ENCODE measurements at regions not wholly inside any gene's neighbourhood (a gene's known extent, or its start where the extent isn't known, plus 50 kb on each side); places are given as distances from the start of the nearest gene placed in this dataset.

DNA sequence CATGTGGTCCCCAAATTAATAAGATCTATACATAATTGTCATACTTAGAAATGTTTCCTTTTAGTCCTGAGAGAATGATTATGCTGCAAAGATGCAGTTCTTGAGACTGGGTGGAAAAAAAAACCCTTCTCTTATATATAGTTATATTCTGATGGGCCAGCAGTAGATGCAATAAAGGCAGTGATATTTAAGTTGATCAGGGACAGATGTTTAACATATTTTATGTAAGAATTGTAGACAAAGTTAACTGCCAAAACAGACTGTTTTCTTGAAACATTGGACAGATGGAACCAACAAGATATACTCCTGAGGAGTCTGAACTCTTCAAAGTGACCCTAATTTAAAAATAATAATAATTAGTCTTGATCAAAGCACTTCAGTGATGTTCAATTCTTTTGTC, 172.0 kb upstream of the LRIG1 start:
- H3K9me3 ChIP-seq (replicated peaks; ENCODE audit: control insufficient read depth, low read depth, low read length): no peaks in the 10 kb centered on the region
- no peaks in the 10 kb centered on the region for H3K36me3 ChIP-seq (ENCODE audit: control insufficient read depth, insufficient read depth, low read length)
- peaks cover 5% of the 10 kb centered on the region for H3K4me1 ChIP-seq (ENCODE audit: control insufficient read depth, insufficient read depth, low read length)
- H3K4me3 ChIP-seq (ENCODE audit: low read length): no peak overlapping the region
- no peaks in the 10 kb centered on the region for H3K27me3 ChIP-seq (ENCODE audit: control insufficient read depth, insufficient read depth, low read length)
- peak overlapping the region; percentile 52 for H3K27ac ChIP-seq (ENCODE audit: low read length)
- peak; percentile 62 for DNase-seq

DNA sequence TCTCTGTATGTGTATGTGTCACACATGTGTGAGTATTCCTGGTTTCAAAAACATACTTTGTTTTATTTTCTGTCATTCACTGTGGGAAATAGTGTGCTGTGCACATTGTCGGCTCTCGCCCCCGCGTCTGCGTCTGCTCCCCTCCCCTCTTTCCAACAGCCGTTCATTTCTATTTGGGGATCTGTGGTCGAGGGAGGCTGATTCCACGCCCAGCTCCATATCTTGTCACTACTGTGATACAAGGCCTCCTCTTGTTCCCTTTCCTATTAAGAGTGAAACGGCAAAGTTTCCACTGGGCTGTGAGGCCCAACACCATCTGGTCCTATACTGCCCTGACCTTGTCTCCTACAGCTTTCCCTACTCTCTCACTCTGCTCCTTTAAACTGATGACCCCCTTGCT, 172.5 kb upstream of the LRIG1 start:
- Histone ChIP-seq H3K27me3 (ENCODE audit: control insufficient read depth, insufficient read depth, low read length) (no peaks in the 10 kb centered on the region), H3K4me1 (ENCODE audit: control insufficient read depth, insufficient read depth, low read length) (peaks cover 5% of the 10 kb centered on the region), H3K36me3 (ENCODE audit: control insufficient read depth, insufficient read depth, low read length) (no peaks in the 10 kb centered on the region), H3K4me3 (ENCODE audit: low read length) (no peak overlapping the region), H3K9me3 (replicated peaks; ENCODE audit: control insufficient read depth, low read depth, low read length) (no peaks in the 10 kb centered on the region), H3K27ac (ENCODE audit: low read length) (peak overlapping the region; percentile 52)
- WGBS (ENCODE audit: insufficient coverage): 31% methylated on average over 5 of the region's 9 CpGs
- DNase-seq: peak; percentile 67

DNA sequence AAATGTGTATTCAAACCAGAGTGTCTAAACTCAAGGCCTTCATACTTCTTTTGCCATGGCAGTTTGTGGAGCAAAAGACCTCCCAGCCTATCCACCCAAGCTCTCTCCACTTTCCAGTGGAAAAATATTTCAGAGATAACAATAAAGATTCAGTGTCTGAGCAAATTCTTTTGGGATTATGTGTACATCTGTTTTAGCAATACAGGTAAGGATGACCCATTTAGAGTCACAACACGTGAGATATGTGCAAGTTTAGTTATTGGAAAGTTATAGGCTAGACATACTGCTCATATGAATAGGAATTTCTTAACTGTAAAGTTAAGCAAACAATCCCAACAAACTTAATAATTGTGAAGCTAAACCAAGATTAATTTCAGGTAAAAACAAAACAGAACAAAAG, 174.5 kb upstream of the LRIG1 start:
- no CpG with 5 or more reads among the region's 1 CpG for WGBS (ENCODE audit: insufficient coverage)
- no peaks in the 10 kb centered on the region for H3K9me3 ChIP-seq (replicated peaks; ENCODE audit: control insufficient read depth, low read depth, low read length)
- H3K27ac ChIP-seq (ENCODE audit: low read length): no peak overlapping the region
- no peaks in the 10 kb centered on the region for H3K27me3 ChIP-seq (ENCODE audit: control insufficient read depth, insufficient read depth, low read length)
- peak; percentile 67 for DNase-seq
- H3K36me3 ChIP-seq (ENCODE audit: control insufficient read depth, insufficient read depth, low read length): no peaks in the 10 kb centered on the region
- no peak overlapping the region for H3K4me3 ChIP-seq (ENCODE audit: low read length)
- H3K4me1 ChIP-seq (ENCODE audit: control insufficient read depth, insufficient read depth, low read length): peaks cover 5% of the 10 kb centered on the region

- Histone ChIP-seq H3K9me3 (replicated peaks; ENCODE audit: control insufficient read depth, low read depth, low read length) (no peaks in the 10 kb centered on the region), H3K4me1 (ENCODE audit: control insufficient read depth, insufficient read depth, low read length) (peaks cover 34% of the 10 kb centered on the region), H3K27ac (ENCODE audit: low read length) (peak overlapping the region; percentile 88), H3K27me3 (ENCODE audit: control insufficient read depth, insufficient read depth, low read length) (no peaks in the 10 kb centered on the region), H3K36me3 (ENCODE audit: control insufficient read depth, insufficient read depth, low read length) (no peaks in the 10 kb centered on the region), H3K4me3 (ENCODE audit: low read length) (no peak overlapping the region)
- 65% methylated on average over 4 of the region's 5 CpGs for WGBS (ENCODE audit: insufficient coverage)
- DNase-seq: peak; percentile 67
These were observed 191.4 kb upstream of the LRIG1 start for GRCh38 chr3:66692042-66692765.

DNA sequence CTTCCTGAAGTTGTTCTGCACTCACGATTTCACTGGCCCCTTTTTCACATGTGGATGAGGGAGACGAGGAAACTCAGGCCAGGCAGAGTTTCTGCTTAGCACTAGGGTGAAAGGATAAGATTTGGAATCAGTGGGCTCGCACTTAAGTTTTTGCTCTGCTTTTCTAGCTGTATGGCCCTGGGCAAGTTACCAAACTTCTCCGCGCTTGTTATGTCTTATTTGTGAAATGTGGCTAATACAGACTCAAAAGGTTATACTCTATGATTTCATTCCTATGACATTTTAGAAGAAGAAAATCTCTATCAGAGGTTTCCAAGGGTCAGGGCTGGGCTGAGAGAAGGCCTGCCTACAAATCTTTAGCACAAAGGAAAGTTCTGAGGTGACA, 191.9 kb upstream of the LRIG1 start:
- peak overlapping the region; percentile 88 for H3K27ac ChIP-seq (ENCODE audit: low read length)
- H3K4me3 ChIP-seq (ENCODE audit: low read length): no peak overlapping the region
- H3K36me3 ChIP-seq (ENCODE audit: control insufficient read depth, insufficient read depth, low read length): no peaks in the 10 kb centered on the region
- DNase-seq: peak; percentile 67
- no peaks in the 10 kb centered on the region for H3K9me3 ChIP-seq (replicated peaks; ENCODE audit: control insufficient read depth, low read depth, low read length)
- H3K27me3 ChIP-seq (ENCODE audit: control insufficient read depth, insufficient read depth, low read length): no peaks in the 10 kb centered on the region
- 20% methylated on average over 1 of the region's 5 CpGs for WGBS (ENCODE audit: insufficient coverage)
- H3K4me1 ChIP-seq (ENCODE audit: control insufficient read depth, insufficient read depth, low read length): peaks cover 34% of the 10 kb centered on the region

DNA sequence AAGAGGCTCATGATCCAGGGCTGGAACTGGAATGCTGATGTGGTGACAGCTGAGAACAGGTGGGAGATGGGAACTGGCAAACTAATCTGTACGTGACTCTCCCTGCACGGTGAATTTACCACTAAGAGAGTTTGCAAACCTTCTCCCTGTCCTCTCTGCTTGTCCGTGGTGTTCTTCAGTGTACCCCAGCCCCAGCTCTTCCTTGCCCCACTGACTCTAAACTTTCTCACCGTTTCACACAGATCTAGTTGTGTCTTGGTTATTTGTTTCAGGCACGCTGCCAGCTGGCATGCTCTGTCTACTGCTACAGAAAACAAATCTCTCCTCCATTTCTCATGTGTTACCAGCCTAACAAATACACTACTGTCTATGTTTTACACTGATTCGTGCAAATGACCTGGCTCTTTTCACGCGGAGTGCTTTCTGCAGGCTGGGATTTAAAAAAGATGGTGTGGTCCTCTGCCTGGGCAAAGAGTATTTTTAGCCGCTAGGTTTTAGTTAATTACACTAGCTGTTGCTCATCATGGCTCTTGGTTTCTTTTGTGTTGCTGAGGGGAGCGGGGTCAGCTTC, 192.7 kb upstream of the LRIG1 start:
- peak; percentile 88 for DNase-seq
- H3K9me3 ChIP-seq (replicated peaks; ENCODE audit: control insufficient read depth, low read depth, low read length): no peaks in the 10 kb centered on the region
- peak overlapping the region; percentile 88 for H3K27ac ChIP-seq (ENCODE audit: low read length)

GRCh38 chr3:66702126-66702525, 201.3 kb upstream of the LRIG1 start:
- peaks cover 3% of the 10 kb centered on the region for H3K4me1 ChIP-seq (ENCODE audit: control insufficient read depth, insufficient read depth, low read length)
- no peak overlapping the region for H3K27ac ChIP-seq (ENCODE audit: low read length)
- WGBS (ENCODE audit: insufficient coverage): 34% methylated on average over 3 of the region's 3 CpGs
- DNase-seq: no peak
- no peaks in the 10 kb centered on the region for H3K36me3 ChIP-seq (ENCODE audit: control insufficient read depth, insufficient read depth, low read length)
- H3K4me3 ChIP-seq (ENCODE audit: low read length): no peak overlapping the region
- H3K9me3 ChIP-seq (replicated peaks; ENCODE audit: control insufficient read depth, low read depth, low read length): no peaks in the 10 kb centered on the region
- no peaks in the 10 kb centered on the region for H3K27me3 ChIP-seq (ENCODE audit: control insufficient read depth, insufficient read depth, low read length)

More for the DNA sequence above, 192.7 kb upstream of the LRIG1 start:
- no peak overlapping the region for H3K4me3 ChIP-seq (ENCODE audit: low read length)
- H3K4me1 ChIP-seq (ENCODE audit: control insufficient read depth, insufficient read depth, low read length): peaks cover 34% of the 10 kb centered on the region
- no peaks in the 10 kb centered on the region for H3K36me3 ChIP-seq (ENCODE audit: control insufficient read depth, insufficient read depth, low read length)
- 8% methylated on average over 4 of the region's 10 CpGs for WGBS (ENCODE audit: insufficient coverage)
- H3K27me3 ChIP-seq (ENCODE audit: control insufficient read depth, insufficient read depth, low read length): no peaks in the 10 kb centered on the region

DNA sequence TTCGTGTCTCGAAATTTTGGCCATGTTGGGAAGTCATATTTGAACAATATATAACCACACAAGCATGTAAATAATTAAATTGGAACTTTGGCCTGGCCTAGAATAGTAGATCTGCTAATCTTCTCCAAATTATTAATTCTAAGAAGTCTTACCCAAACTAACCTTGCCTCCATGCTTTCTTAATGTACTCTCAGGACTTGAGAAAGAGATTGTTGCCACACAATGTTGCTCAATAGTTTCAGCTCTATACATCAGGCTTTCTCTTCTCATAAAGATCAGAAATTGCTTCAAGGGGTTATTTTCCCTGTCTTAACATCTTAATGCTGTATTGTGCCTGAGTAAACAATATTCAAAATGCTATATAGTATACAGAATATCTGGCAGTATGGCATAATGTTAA, 202.7 kb upstream of the LRIG1 start:
- Histone ChIP-seq H3K27me3 (ENCODE audit: control insufficient read depth, insufficient read depth, low read length) (no peaks in the 10 kb centered on the region), H3K4me1 (ENCODE audit: control insufficient read depth, insufficient read depth, low read length) (peaks cover 3% of the 10 kb centered on the region), H3K27ac (ENCODE audit: low read length) (no peak overlapping the region), H3K36me3 (ENCODE audit: control insufficient read depth, insufficient read depth, low read length) (no peaks in the 10 kb centered on the region), H3K4me3 (ENCODE audit: low read length) (no peak overlapping the region), H3K9me3 (replicated peaks; ENCODE audit: control insufficient read depth, low read depth, low read length) (no peaks in the 10 kb centered on the region)
- WGBS (ENCODE audit: insufficient coverage): no CpG with 5 or more reads among the region's 2 CpGs
- no peak for DNase-seq

DNA sequence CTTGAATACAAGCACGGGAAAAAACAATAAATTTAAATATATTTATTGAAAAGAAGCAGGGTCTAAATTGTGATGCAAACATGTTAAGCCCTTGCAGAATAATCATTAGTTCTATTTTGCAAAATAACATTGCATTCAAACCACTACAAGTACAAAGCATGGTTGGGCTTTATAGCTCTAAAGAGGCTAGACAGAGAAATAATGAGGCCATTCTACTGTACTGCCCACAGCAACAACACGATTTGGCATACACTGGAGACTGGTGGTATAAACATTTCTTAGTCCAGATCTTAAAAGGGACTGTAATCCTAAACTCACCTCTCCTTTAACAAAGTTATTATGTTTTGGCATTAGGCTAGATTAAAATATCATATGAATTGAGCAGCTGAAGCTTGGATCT, 204.3 kb upstream of the LRIG1 start:
- Histone ChIP-seq H3K4me3 (ENCODE audit: low read length) (no peak overlapping the region), H3K36me3 (ENCODE audit: control insufficient read depth, insufficient read depth, low read length) (no peaks in the 10 kb centered on the region), H3K4me1 (ENCODE audit: control insufficient read depth, insufficient read depth, low read length) (peaks cover 3% of the 10 kb centered on the region), H3K9me3 (replicated peaks; ENCODE audit: control insufficient read depth, low read depth, low read length) (no peaks in the 10 kb centered on the region), H3K27ac (ENCODE audit: low read length) (no peak overlapping the region), H3K27me3 (ENCODE audit: control insufficient read depth, insufficient read depth, low read length) (no peaks in the 10 kb centered on the region)
- no peak for DNase-seq
- no CpG with 5 or more reads among the region's 2 CpGs for WGBS (ENCODE audit: insufficient coverage)

DNA sequence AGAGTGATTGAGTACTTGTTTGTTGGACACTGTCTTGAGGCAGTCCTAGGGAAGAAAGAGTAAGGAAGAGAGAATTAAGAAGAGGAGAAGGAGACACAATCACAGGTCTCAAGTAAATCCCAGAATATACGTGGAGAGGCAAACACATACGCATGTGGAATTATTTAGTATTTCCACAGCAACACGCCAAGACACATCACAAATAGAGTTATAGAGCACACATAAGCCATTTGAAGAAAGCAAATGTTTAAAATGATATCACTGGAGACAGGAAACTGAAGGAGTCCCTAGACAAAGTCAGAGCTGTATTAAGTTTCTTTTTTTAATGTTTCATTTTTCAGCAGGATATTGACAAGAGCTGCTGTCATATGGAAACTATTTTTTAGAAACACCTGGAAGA, 206.1 kb upstream of the LRIG1 start:
- Histone ChIP-seq H3K4me1 (ENCODE audit: control insufficient read depth, insufficient read depth, low read length) (peaks cover 2% of the 10 kb centered on the region), H3K36me3 (ENCODE audit: control insufficient read depth, insufficient read depth, low read length) (no peaks in the 10 kb centered on the region), H3K27ac (ENCODE audit: low read length) (peak overlapping the region; percentile 67), H3K9me3 (replicated peaks; ENCODE audit: control insufficient read depth, low read depth, low read length) (no peaks in the 10 kb centered on the region), H3K27me3 (ENCODE audit: control insufficient read depth, insufficient read depth, low read length) (no peaks in the 10 kb centered on the region), H3K4me3 (ENCODE audit: low read length) (no peak overlapping the region)
- peak; percentile 91 for DNase-seq
- WGBS (ENCODE audit: insufficient coverage): no CpG with 5 or more reads among the region's 3 CpGs

Data from muscle of leg (tissue), 3 donors.